ENCODE measurements at regions not wholly inside any gene's neighbourhood (a gene's known extent, or its start where the extent isn't known, plus 50 kb on each side); places are given as distances from the start of the nearest gene placed in this dataset.

DNA sequence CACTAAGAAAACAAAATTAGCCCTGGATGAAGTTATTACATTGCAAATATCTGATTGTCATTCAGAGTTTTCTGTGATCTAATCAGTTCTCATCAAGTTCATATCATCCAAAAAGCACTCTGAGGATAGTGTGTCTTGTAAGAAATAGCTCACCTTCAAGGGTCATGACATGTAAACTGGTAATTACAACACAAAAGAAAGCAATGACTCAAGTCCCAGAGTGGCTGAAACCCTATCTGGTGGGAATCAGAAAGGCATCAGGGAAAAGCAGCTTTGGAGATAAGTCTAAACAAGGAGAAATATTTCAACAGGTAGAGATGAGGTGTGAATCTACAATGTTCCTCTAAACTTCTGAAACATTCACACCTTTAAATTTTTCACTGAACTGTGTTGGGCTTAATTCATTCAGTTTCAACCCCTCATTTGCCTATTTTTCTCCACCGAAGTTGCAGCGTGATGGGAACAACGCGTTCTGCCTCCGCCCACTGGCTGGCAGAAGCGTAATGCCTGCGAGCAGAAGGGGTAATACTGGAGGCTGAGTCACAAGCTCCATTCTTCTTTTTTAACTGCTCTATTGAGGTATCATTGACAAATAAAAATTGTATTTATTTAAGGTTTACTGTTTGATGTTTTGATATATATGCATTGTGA, 155.2 kb upstream of the IPO5 start:
- DNase-seq, result no peak
- 83 to 92% (median 89%) methylated on average over 7 of the region's 7 CpGs for WGBS, 5 donors
- TF ChIP-seq POLR2A (IDR thresholded peaks at IDR 0.05), result no peak
- TF ChIP-seq, protein P1, sequence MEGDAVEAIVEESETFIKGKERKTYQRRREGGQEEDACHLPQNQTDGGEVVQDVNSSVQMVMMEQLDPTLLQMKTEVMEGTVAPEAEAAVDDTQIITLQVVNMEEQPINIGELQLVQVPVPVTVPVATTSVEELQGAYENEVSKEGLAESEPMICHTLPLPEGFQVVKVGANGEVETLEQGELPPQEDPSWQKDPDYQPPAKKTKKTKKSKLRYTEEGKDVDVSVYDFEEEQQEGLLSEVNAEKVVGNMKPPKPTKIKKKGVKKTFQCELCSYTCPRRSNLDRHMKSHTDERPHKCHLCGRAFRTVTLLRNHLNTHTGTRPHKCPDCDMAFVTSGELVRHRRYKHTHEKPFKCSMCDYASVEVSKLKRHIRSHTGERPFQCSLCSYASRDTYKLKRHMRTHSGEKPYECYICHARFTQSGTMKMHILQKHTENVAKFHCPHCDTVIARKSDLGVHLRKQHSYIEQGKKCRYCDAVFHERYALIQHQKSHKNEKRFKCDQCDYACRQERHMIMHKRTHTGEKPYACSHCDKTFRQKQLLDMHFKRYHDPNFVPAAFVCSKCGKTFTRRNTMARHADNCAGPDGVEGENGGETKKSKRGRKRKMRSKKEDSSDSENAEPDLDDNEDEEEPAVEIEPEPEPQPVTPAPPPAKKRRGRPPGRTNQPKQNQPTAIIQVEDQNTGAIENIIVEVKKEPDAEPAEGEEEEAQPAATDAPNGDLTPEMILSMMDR (IDR thresholded peaks at IDR 0.05 in 8 of 11, conservative IDR thresholded peaks at IDR 0.05 in 3 of 11), result no peak
- TF ChIP-seq POLR2AphosphoS5 (IDR thresholded peaks at IDR 0.05), result no peak
- Histone ChIP-seq H3K36me3 (no peaks in the 10 kb centered on the region), H3K27ac (no peak overlapping the region), H3K9me3 (peaks cover 0 to 34% (median 18%) of the 10 kb centered on the region in 8 donors), H3K4me3 (no peak overlapping the region), H3K4me1 (no peaks in the 10 kb centered on the region), H3K27me3 (replicated peaks in 1 of 7) (no peaks in the 10 kb centered on the region)
- intact Hi-C loops (cut with DNase I; ENCODE audit: low total_unique reads), result no loop called here

DNA sequence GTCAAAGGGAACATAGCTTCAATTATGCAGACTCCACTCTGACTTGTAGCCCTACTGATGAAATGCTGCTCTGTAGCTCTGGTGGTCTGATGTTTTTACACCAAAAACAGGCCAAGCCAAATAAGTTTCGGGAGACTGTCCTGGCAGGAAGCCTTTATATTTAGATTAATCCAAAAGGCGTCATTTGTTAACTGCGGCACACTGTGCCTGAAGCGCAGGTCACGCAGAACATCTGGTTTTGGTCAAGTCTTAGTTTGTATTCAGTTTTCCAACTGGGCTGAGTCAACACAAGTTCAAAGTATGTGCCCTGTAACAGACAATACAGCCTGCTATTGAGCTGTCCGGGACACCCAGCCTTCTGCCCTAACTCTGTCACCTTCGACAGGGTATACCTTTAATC, 154.6 kb upstream of the IPO5 start:
- intact Hi-C loops (cut with DNase I; ENCODE audit: low total_unique reads), result no loop called here
- WGBS, 5 donors, result 88 to 96% (median 93%) methylated on average over 7 of the region's 7 CpGs
- Histone ChIP-seq H3K27me3 (replicated peaks in 1 of 7) (no peaks in the 10 kb centered on the region), H3K27ac (no peak overlapping the region), H3K9me3 (peaks cover 0 to 33% (median 13%) of the 10 kb centered on the region in 8 donors), H3K36me3 (no peaks in the 10 kb centered on the region), H3K4me1 (no peaks in the 10 kb centered on the region), H3K4me3 (no peak overlapping the region)
- TF ChIP-seq POLR2A (IDR thresholded peaks at IDR 0.05) (no peak), POLR2AphosphoS5 (IDR thresholded peaks at IDR 0.05) (no peak)
- TF ChIP-seq, protein P1 (IDR thresholded peaks at IDR 0.05 in 8 of 11, conservative IDR thresholded peaks at IDR 0.05 in 3 of 11), result no peak
- DNase-seq, result no peak

DNA sequence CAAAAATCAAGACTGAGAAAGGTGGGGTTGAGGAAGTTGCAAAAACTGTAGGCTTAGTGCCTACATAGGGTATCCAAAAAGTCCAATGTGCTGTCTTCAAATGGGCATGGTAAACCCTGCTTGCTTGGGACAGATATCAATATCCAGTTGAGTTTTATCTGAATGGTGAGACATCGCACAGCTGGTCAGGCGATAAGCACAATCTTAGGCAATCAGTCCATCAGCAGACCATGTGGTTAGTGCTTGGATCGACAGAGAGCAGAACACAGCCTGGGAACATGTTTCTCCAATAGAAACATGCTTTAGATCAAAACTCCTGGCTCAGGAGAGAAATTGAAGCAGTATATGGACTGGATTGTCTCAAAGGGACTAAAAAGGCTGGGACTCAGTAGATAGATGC, 151.3 kb upstream of the IPO5 start:
- 75 to 92% (median 89%) methylated on average over 3 of the region's 3 CpGs for WGBS, 5 donors
- no peak overlapping the region for H3K4me3 ChIP-seq
- peaks cover 0 to 10% (median 0%) of the 10 kb centered on the region in 8 donors for H3K9me3 ChIP-seq
- no peak for DNase-seq
- TF ChIP-seq POLR2A (IDR thresholded peaks at IDR 0.05) (no peak), POLR2AphosphoS5 (IDR thresholded peaks at IDR 0.05) (no peak)
- TF ChIP-seq, protein P1 (IDR thresholded peaks at IDR 0.05 in 8 of 11, conservative IDR thresholded peaks at IDR 0.05 in 3 of 11), result no peak
- H3K36me3 ChIP-seq, result no peaks in the 10 kb centered on the region
- no peak overlapping the region for H3K27ac ChIP-seq
- no peaks in the 10 kb centered on the region for H3K27me3 ChIP-seq (replicated peaks in 1 of 7)
- no peaks in the 10 kb centered on the region for H3K4me1 ChIP-seq
- intact Hi-C loops (cut with DNase I; ENCODE audit: low total_unique reads), result no loop called here

DNA sequence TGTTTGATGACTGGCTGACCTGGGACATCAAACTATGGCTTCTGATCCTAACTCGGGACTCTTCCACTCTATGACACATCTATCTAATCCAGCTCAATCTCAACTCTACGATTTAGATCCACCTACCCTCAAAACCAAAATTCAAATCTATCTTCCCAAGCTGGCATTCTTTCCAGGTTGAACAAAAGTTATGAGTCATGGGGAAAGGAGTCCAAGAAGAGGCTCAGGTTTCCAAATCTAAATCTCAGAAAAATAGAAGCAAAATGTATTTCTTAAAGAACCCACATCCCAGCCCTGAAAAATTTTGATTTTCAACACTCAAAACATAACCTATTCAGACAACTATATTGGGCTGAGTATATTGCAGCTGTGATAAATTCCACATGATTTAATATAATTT, 143.9 kb upstream of the IPO5 start:
- no peaks in the 10 kb centered on the region for H3K4me1 ChIP-seq
- TF ChIP-seq POLR2AphosphoS5 (IDR thresholded peaks at IDR 0.05) (no peak), POLR2A (IDR thresholded peaks at IDR 0.05) (no peak)
- TF ChIP-seq, protein P1 (IDR thresholded peaks at IDR 0.05 in 8 of 11, conservative IDR thresholded peaks at IDR 0.05 in 3 of 11), result no peak
- peaks cover 0 to 7% (median 0%) of the 10 kb centered on the region in 8 donors for H3K9me3 ChIP-seq
- H3K27me3 ChIP-seq (replicated peaks in 1 of 7), result peaks cover 0 to 4% (median 0%) of the 10 kb centered on the region in 7 donors
- no peaks in the 10 kb centered on the region for H3K36me3 ChIP-seq
- no peak for DNase-seq
- no peak overlapping the region for H3K27ac ChIP-seq
- 69 to 80% (median 74%) methylated on average over 2 of the region's 2 CpGs for WGBS, 5 donors
- intact Hi-C loops (cut with DNase I; ENCODE audit: low total_unique reads), result no loop called here
- H3K4me3 ChIP-seq, result no peak overlapping the region
